ENCODE measurements at regions not wholly inside any gene's neighbourhood (a gene's known extent, or its start where the extent isn't known, plus 50 kb on each side); places are given as distances from the start of the nearest gene placed in this dataset.

GRCh38 chr16:73735954-73736353 lies 560.7 kb upstream of the PSMD7 start (continued):
- no peak for TF ChIP-seq IKZF5 (CRISPR knock-in tag; IDR thresholded peaks at IDR 0.05)
- TF ChIP-seq, protein P1, sequence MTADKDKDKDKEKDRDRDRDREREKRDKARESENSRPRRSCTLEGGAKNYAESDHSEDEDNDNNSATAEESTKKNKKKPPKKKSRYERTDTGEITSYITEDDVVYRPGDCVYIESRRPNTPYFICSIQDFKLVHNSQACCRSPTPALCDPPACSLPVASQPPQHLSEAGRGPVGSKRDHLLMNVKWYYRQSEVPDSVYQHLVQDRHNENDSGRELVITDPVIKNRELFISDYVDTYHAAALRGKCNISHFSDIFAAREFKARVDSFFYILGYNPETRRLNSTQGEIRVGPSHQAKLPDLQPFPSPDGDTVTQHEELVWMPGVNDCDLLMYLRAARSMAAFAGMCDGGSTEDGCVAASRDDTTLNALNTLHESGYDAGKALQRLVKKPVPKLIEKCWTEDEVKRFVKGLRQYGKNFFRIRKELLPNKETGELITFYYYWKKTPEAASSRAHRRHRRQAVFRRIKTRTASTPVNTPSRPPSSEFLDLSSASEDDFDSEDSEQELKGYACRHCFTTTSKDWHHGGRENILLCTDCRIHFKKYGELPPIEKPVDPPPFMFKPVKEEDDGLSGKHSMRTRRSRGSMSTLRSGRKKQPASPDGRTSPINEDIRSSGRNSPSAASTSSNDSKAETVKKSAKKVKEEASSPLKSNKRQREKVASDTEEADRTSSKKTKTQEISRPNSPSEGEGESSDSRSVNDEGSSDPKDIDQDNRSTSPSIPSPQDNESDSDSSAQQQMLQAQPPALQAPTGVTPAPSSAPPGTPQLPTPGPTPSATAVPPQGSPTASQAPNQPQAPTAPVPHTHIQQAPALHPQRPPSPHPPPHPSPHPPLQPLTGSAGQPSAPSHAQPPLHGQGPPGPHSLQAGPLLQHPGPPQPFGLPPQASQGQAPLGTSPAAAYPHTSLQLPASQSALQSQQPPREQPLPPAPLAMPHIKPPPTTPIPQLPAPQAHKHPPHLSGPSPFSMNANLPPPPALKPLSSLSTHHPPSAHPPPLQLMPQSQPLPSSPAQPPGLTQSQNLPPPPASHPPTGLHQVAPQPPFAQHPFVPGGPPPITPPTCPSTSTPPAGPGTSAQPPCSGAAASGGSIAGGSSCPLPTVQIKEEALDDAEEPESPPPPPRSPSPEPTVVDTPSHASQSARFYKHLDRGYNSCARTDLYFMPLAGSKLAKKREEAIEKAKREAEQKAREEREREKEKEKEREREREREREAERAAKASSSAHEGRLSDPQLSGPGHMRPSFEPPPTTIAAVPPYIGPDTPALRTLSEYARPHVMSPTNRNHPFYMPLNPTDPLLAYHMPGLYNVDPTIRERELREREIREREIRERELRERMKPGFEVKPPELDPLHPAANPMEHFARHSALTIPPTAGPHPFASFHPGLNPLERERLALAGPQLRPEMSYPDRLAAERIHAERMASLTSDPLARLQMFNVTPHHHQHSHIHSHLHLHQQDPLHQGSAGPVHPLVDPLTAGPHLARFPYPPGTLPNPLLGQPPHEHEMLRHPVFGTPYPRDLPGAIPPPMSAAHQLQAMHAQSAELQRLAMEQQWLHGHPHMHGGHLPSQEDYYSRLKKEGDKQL (CRISPR knock-in tag; IDR thresholded peaks at IDR 0.05; ENCODE audit: low read depth), result no peak
- no peak for TF ChIP-seq NFAT5 (CRISPR knock-in tag; IDR thresholded peaks at IDR 0.05)

Data from HepG2 (cell line).